Neural crest cell (in vitro differentiated cells): ENCODE measurements at regions not wholly inside any gene's neighbourhood (a gene's known extent, or its start where the extent isn't known, plus 50 kb on each side); places are given as distances from the start of the nearest gene placed in this dataset.
"Not testable (repeated sequence)": the region's sequence is repeated elsewhere in the genome, so short reads cannot be mapped to it uniquely, and the experiment has no call there.

Source experiments
- DNase-seq: peaks from one replicate; pipeline ENCODE4 v3.0.0; 2021; ENCODE audit warnings: low read depth, mixed read lengths, low spot score
- H3K27ac Mint-ChIP-seq: one replicate; pipeline ENCODE4 v1.8.0; 2021; ENCODE audit warnings: mild to moderate bottlenecking, mixed read lengths; ENCODE audit not compliant: unreplicated experiment
- H3K27me3 Mint-ChIP-seq: 2 replicates; pipeline ENCODE4 v1.8.0; 2021; ENCODE audit warnings: low read depth, mild to moderate bottlenecking, mixed read lengths
- H3K36me3 Mint-ChIP-seq: 2 replicates; pipeline ENCODE4 v1.8.0; 2021; ENCODE audit warnings: low read depth, mild to moderate bottlenecking, mixed read lengths
- H3K4me1 Mint-ChIP-seq: 2 replicates; pipeline ENCODE4 v1.8.0; 2021; ENCODE audit warnings: mixed read lengths
- H3K4me3 Mint-ChIP-seq: one replicate; pipeline ENCODE4 v1.8.0; 2021; ENCODE audit warnings: mild to moderate bottlenecking, mixed read lengths
- H3K9me3 Mint-ChIP-seq: 2 replicates; pipeline ENCODE4 v1.8.0; 2021; ENCODE audit warnings: mixed read lengths
- TF ChIP-seq, protein P1 (sequence below): fragments of 200-600 bp; sonication (generic); conservative IDR thresholded peaks from 2 replicates; pipeline ENCODE4 v1.5.0; 2021; ENCODE audit warnings: antibody characterized with exemption, mild to moderate bottlenecking

DNA sequence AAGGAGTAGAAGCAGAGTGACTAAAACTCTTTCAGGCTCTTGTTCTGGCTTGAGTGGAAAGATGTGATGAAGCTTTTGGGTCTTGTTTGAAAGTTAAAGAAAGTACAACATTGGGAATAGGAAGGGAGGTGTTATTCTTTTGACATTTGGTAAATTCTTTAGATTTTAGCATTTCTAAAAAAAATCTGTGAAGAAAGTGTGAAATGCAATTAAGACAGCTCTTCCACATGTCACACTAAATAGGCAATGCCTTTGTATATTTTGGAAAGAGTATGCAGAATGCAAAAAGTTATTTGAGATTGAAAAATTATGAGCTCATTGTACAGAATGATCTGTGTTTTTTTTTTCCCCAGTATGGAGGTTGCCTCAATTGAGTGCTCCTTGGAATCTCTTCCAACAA, 532.2 kb upstream of the DPPA4 start:
- Mint-ChIP-seq H3K27ac (no peak overlapping the region), H3K36me3 (no peaks in the 10 kb centered on the region), H3K4me1 (no peaks in the 10 kb centered on the region), H3K27me3 (no peaks in the 10 kb centered on the region), H3K9me3 (peaks cover 4% of the 10 kb centered on the region), H3K4me3 (no peak overlapping the region)
- DNase-seq = no peak
- TF ChIP-seq, protein P1, sequence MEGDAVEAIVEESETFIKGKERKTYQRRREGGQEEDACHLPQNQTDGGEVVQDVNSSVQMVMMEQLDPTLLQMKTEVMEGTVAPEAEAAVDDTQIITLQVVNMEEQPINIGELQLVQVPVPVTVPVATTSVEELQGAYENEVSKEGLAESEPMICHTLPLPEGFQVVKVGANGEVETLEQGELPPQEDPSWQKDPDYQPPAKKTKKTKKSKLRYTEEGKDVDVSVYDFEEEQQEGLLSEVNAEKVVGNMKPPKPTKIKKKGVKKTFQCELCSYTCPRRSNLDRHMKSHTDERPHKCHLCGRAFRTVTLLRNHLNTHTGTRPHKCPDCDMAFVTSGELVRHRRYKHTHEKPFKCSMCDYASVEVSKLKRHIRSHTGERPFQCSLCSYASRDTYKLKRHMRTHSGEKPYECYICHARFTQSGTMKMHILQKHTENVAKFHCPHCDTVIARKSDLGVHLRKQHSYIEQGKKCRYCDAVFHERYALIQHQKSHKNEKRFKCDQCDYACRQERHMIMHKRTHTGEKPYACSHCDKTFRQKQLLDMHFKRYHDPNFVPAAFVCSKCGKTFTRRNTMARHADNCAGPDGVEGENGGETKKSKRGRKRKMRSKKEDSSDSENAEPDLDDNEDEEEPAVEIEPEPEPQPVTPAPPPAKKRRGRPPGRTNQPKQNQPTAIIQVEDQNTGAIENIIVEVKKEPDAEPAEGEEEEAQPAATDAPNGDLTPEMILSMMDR = no peak

DNA sequence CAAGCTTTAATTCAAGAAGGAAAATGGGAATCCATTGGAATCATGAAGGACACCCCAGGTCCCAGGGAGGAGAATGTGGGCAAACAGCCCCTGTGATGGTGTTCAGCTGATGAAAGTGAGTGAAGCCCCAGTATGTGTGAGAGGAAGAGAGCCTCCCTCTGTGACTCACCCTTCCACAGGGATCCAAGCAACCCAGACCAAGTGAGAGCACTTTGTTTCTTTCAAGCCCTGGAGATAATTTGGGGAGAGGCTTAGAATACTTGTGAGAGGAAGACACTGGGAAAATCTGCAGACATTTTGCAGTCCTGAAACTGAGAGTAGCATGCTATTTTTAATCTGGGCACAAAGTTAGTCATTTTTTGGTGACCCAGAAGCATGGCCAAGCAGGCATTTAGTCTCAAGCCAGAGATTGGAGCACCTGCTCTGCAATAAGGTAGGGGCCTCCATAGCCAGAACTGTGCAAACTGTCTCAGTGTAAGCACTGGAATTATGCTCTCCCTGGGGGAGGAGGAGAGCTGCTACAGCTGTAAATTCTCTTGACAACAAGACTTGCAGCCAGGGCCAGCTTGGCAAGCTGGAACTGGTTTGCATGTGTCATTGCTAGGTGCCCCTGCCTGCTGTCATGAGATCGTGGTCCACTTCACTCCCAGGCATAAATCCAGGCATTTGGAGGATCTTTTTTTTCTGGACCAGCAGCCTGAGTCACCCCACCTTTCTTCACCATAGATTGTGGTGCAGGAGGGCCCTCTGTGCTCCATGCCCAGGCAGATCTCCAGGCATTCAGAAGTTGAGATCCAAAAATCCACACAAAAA, 537.8 kb upstream of the DPPA4 start:
- Mint-ChIP-seq H3K4me1 (no peaks in the 10 kb centered on the region), H3K9me3 (peaks cover 16% of the 10 kb centered on the region), H3K27ac (no peak overlapping the region), H3K27me3 (no peaks in the 10 kb centered on the region), H3K4me3 (no peak overlapping the region), H3K36me3 (no peaks in the 10 kb centered on the region)
- TF ChIP-seq, protein P1 = no peak
- no peak for DNase-seq

DNA sequence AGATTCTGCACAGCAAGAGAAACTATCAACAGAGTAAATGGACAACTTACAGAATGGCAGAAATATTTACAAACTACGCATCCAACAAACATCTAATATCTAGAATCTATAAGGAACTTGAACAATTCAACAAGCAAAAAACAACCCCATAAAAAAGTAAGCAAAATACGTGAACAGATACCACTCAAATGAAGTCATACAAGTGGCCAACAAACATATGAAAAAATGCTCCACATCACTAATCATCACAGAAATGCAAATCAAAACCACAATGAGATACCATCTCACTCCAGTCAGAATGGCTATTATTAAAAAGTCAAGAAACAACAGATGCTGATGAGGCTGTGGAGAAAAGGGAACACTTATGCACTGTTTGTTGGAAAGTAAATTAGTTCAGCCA, 540.3 kb upstream of the DPPA4 start:
- not testable (repeated sequence) for H3K36me3 Mint-ChIP-seq

DNA sequence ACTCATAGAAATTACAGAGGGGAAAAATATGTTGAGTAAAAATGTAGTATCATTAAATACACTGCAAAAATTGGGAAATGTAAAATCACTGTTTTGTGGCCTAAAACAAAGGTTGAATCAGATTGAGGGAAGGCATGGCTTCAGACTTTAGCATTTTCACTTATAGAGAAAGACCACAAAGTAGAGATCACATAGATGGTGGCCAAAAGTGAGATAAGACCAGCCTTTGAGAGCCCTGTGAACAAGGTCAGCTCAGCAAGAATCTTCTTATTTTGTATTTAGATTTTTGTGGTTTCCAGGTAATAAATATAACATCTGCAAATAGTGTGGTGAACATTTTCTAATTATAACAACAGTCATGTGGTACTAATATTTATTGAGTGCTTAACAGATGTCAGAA, 544.8 kb upstream of the DPPA4 start:
- no peak for DNase-seq
- TF ChIP-seq, protein P1 = no peak
- Mint-ChIP-seq H3K36me3 (peaks cover 6% of the 10 kb centered on the region), H3K4me1 (no peaks in the 10 kb centered on the region), H3K27ac (no peak overlapping the region), H3K9me3 (peaks cover 12% of the 10 kb centered on the region), H3K27me3 (no peaks in the 10 kb centered on the region), H3K4me3 (no peak overlapping the region)

More for the DNA sequence above, 540.3 kb upstream of the DPPA4 start:
- not testable (repeated sequence) for H3K4me3 Mint-ChIP-seq, H3K27me3 Mint-ChIP-seq, H3K27ac Mint-ChIP-seq, H3K4me1 Mint-ChIP-seq, DNase-seq
- peaks cover 12% of the 10 kb centered on the region for H3K9me3 Mint-ChIP-seq

DNA sequence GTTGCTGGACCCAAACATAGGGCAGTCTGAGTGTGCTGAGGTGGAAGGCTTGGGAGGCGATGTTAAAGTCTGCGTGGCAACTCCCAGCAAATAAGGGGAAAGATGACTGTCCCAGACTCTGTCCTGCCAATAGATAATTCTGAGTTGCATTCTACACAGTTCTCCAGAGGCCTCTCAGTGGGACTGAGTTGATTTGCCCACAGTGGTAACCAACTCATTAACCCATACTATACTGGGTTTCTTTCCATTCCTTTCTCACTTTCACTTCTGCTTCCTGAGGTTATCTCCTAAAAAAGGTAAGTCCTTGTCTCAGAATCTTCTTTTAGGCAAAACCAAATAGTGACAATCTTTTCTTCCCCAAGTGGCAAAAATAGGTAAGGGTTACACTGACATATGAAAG, 549.9 kb upstream of the DPPA4 start:
- Mint-ChIP-seq H3K36me3 (peaks cover 6% of the 10 kb centered on the region), H3K27ac (no peak overlapping the region), H3K27me3 (no peaks in the 10 kb centered on the region), H3K4me3 (no peak overlapping the region), H3K4me1 (no peaks in the 10 kb centered on the region), H3K9me3 (peaks cover 7% of the 10 kb centered on the region)
- TF ChIP-seq, protein P1 = no peak
- no peak for DNase-seq

DNA sequence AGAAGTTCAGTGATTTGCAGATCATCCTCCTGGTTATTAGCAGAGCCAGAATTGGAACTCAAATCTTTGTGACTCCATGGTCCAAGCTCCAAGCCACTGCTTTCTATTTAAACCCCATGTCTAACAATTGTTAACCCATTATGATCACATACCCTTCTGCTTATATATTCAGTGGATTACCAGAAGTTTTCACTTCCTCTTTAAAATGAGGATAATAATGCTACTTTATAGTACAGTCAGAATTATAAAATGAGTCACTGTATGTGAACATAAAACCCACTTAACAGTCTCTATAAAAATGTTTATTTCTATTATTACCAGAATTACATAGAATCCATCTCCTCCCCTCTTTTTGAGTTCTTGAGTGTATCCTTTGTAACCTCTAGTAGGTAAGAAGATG, 550.7 kb upstream of the DPPA4 start:
- Mint-ChIP-seq H3K36me3 (peaks cover 6% of the 10 kb centered on the region), H3K27me3 (no peaks in the 10 kb centered on the region), H3K4me1 (no peaks in the 10 kb centered on the region), H3K27ac (no peak overlapping the region), H3K9me3 (peaks cover 7% of the 10 kb centered on the region), H3K4me3 (no peak overlapping the region)
- no peak for DNase-seq
- TF ChIP-seq, protein P1 = no peak
